K562 (cell line): ENCODE measurements at regions not wholly inside any gene's neighbourhood (a gene's known extent, or its start where the extent isn't known, plus 50 kb on each side); places are given as distances from the start of the nearest gene placed in this dataset.
A peak's percentile ranks its signal among the peaks of the same experiment; 100 is the strongest.

Source experiments
- ATAC-seq: fragments of 200-7000 bp; cut with Tn5 transposase; 3 replicates; pipeline ENCODE4 v1.9.1; 2020; ENCODE audit warnings: moderate library complexity
- BruUV-seq: library from RNA; stranded (reverse); fragments of 400-500 nt; replicated peaks from 2 replicates; lab custom pipeline; 2021; lab: Mats Ljungman, UMichigan
- CTCF ChIA-PET: fragments of 300-600 bp; formaldehyde crosslinking; extraction: SDS; loops from one replicate; lab custom pipeline; 2021; ENCODE audit warnings: low intra/inter-chr PET ratio; lab: Yijun Ruan, JAX
- POLR2A ChIA-PET: fragments of 300-600, 350-650 bp; sonication (Branson Sonifier 250); formaldehyde crosslinking; extraction: SDS; loops from one replicate; lab custom pipeline; 2021; ENCODE audit warnings: antibody characterized with exemption, inconsistent platforms; lab: Yijun Ruan, JAX
- DNase-seq, 4 experiments: peaks; one replicate each; pipeline versions ENCODE4 v3.0.0 to v3.0.0-alpha.2; 2011 to 2018; ENCODE audit warnings: low spot score in 3 of 4, mixed read lengths in 3 of 4; ENCODE audit errors: extremely low read depth in 1 of 4
- FAIRE-seq: peaks from 2 replicates; lab custom pipeline; 2011; peaks lifted over from hg19 to GRCh38; lab: Jason Lieb, UNC
- H2AFZ ChIP-seq: 2 replicates; pipeline ENCODE4 v1.6.0; 2011; ENCODE audit warnings: low read depth, low read length, control low read depth, inconsistent platforms
- H3K27ac ChIP-seq: fragments of 200-600 bp; 3 replicates; pipeline ENCODE4 v1.8.0; 2011; ENCODE audit warnings: low read depth, mild to moderate bottlenecking, control low read depth, inconsistent platforms, low read length, moderate library complexity, mixed read lengths; ENCODE audit errors: extremely low read depth
- H3K27me3 ChIP-seq, 2 experiments: fragments of 300-600 bp in 1 of 2; 2 replicates in 1 of 2; 3 replicates in 1 of 2; pipeline versions ENCODE4 v1.6.0 to v1.8.0; 2011; ENCODE audit warnings: inconsistent platforms in 2 of 2, low read length in 2 of 2, mild to moderate bottlenecking in 1 of 2, mixed read lengths in 1 of 2, moderate library complexity in 1 of 2; ENCODE audit not compliant: control insufficient read depth in 2 of 2, insufficient read depth in 2 of 2
- H3K36me3 ChIP-seq: fragments of 300-600 bp; 3 replicates; pipeline ENCODE4 v1.8.0; 2011; ENCODE audit warnings: mild to moderate bottlenecking, low read length, inconsistent platforms; ENCODE audit not compliant: control insufficient read depth, insufficient read depth
- H3K4me1 ChIP-seq, 2 experiments: fragments of 200-600 bp in 1 of 2; replicated peaks in 1 of 2; 2 replicates in 1 of 2; 3 replicates in 1 of 2; pipeline versions ENCODE4 v1.5.1 to v1.8.0; 2011; ENCODE audit warnings: inconsistent platforms in 2 of 2, low read length in 2 of 2, mild to moderate bottlenecking in 1 of 2, mixed read lengths in 1 of 2, moderate library complexity in 1 of 2; ENCODE audit not compliant: control insufficient read depth in 2 of 2, insufficient read depth in 2 of 2
- H3K4me2 ChIP-seq: 2 replicates; pipeline ENCODE4 v1.6.1; 2011; ENCODE audit warnings: low read length, control low read depth, inconsistent platforms, mixed read lengths; ENCODE audit not compliant: insufficient read depth
- H3K4me3 ChIP-seq: fragments of 200-600 bp; sonication (generic), shearing (Covaris generic); 2 replicates; pipeline ENCODE4 v1.5.1; 2016; ENCODE audit warnings: control low read depth, inconsistent platforms
- H3K79me2 ChIP-seq: fragments of 200-600 bp; 3 replicates; pipeline ENCODE4 v1.8.0; 2011; ENCODE audit warnings: low read length, inconsistent platforms; ENCODE audit not compliant: control insufficient read depth, insufficient read depth
- H3K9ac ChIP-seq, 2 experiments: 2 replicates each; pipeline versions ENCODE4 v1.6.0 to v1.6.1; 2011; ENCODE audit warnings: low read depth in 2 of 2, low read length in 2 of 2, control low read depth in 1 of 2, inconsistent platforms in 1 of 2, mild to moderate bottlenecking in 1 of 2, mixed read lengths in 1 of 2; ENCODE audit not compliant: insufficient read depth in 1 of 2
- H3K9me1 ChIP-seq: one replicate; pipeline ENCODE4 v1.6.0; 2011; ENCODE audit warnings: inconsistent platforms, mild to moderate bottlenecking, low read length, moderate library complexity; ENCODE audit not compliant: control insufficient read depth, insufficient read depth
- H3K9me3 ChIP-seq: replicated peaks from 2 replicates; pipeline ENCODE4 v1.5.1; 2011; ENCODE audit warnings: low read depth, low read length, inconsistent platforms; ENCODE audit not compliant: control insufficient read depth, insufficient read depth
- H4K20me1 ChIP-seq: replicated peaks from 2 replicates; pipeline ENCODE4 v1.6.1; 2011; ENCODE audit warnings: low read length, inconsistent platforms, mixed read lengths; ENCODE audit not compliant: control insufficient read depth, insufficient read depth
- ARID1B ChIP-seq: fragments of 450-650 bp; IDR thresholded peaks from 2 replicates; pipeline ENCODE4 v1.6.1; 2016; ENCODE audit warnings: antibody characterized with exemption, mild to moderate bottlenecking, inconsistent platforms
- CBFA2T3 ChIP-seq: fragments of 450-650 bp; IDR thresholded peaks from 2 replicates; pipeline ENCODE4 v1.6.1; 2017
- ETV1 ChIP-seq: fragments of 450-650 bp; conservative IDR thresholded peaks from 2 replicates; pipeline ENCODE4 v1.6.1; 2016; ENCODE audit warnings: missing genetic modification characterization, control low read depth, low read depth, missing compliant biosample characterization
- KLF13 ChIP-seq: fragments of 450-650 bp; IDR thresholded peaks from 2 replicates; pipeline ENCODE4 v1.6.1; 2016; ENCODE audit warnings: missing genetic modification characterization, low read depth, mild to moderate bottlenecking, missing compliant biosample characterization, moderate library complexity, borderline replicate concordance
- MAFK ChIP-seq: IDR thresholded peaks from 2 replicates; pipeline ENCODE4 v1.6.1; 2011; ENCODE audit warnings: low read length, improper control_type of control experiment
- TAL1 ChIP-seq: fragments of 450-650 bp; IDR thresholded peaks from 2 replicates; pipeline ENCODE4 v1.6.1; 2016; ENCODE audit warnings: mild to moderate bottlenecking
- TCF3 ChIP-seq: sonication (generic); formaldehyde crosslinking; IDR thresholded peaks from 2 replicates; pipeline ENCODE4 v1.4.0; 2020; ENCODE audit warnings: mild to moderate bottlenecking, missing genetic modification reagents
- TEAD4 ChIP-seq, 2 experiments: sonication (generic) in 1 of 2; formaldehyde crosslinking in 1 of 2; IDR thresholded peaks; 2 replicates each; pipeline versions ENCODE4 v1.6.1 to v1.8.0; 2012 to 2022; ENCODE audit warnings: borderline replicate concordance in 1 of 2, inconsistent platforms in 1 of 2, low read length in 1 of 2, mild to moderate bottlenecking in 1 of 2, missing genetic modification reagents in 1 of 2
- TRIM28 ChIP-seq: fragments of 450-650 bp; IDR thresholded peaks from 2 replicates; pipeline ENCODE4 v1.6.1; 2017
- ZNF280A ChIP-seq: fragments of 450-650 bp; IDR thresholded peaks from 2 replicates; pipeline ENCODE4 v1.6.1; 2018; ENCODE audit warnings: mild to moderate bottlenecking, low read depth; ENCODE audit not compliant: partially characterized antibody
- ZNF41 ChIP-seq: fragments of 250-450 bp; sonication (Bioruptor Pico); conservative IDR thresholded peaks from 2 replicates; pipeline ENCODE4 v1.4.0; 2020; ENCODE audit warnings: mild to moderate bottlenecking
- WGBS: fragments of 100-300 bp; shearing (Covaris generic); methylation state at CpG from one replicate; pipeline ENCODE4 v1.1.6; 2016; ENCODE audit warnings: low coverage, mixed read lengths; ENCODE audit not compliant: insufficient coverage; ENCODE audit errors: missing lambda C conversion rate; 5-methylcytosine and 5-hydroxymethylcytosine counted together
- in situ Hi-C: fragments of 300-500 bp; cut with MboI; formaldehyde crosslinking; loops from 4 replicates; pipeline ENCODE4 v1.15.0; 2018; ENCODE audit warnings: inconsistent platforms, mixed read lengths
- intact Hi-C: fragments of 100-400 bp; cut with micrococcal nuclease; formaldehyde crosslinking; loops from 2 replicates; pipeline ENCODE4 v1.14.2; 2022

- TF ChIP-seq TAL1, result peak; percentile 65
- TF ChIP-seq MAFK, result no peak
- no peak for TF ChIP-seq ZNF41 (CRISPR knock-in tag)
- 0 out of 2 replicates have a peak, but pooled peaks have one; percentile 16 for TF ChIP-seq TCF3 (CRISPR knock-in tag)
- peak; percentile 61 for TF ChIP-seq CBFA2T3
- TF ChIP-seq ARID1B, result peak; percentile 52; the same call in 1 of the 2 replicates
- TF ChIP-seq TRIM28, result no peak
- TF ChIP-seq ZNF280A, result no peak
- TF ChIP-seq ETV1 (tag), result no peak
- peak; percentile 32; the same call in 1 of the 2 replicates for TF ChIP-seq TEAD4 (IDR thresholded peaks at IDR 0.05; ENCODE audit: low read length)
- TF ChIP-seq TEAD4 (CRISPR knock-in tag; IDR thresholded peaks at IDR 0.05; ENCODE audit: borderline replicate concordance), result no peak
- TF ChIP-seq KLF13, result no peak
- peaks cover 0 to 3% of the 10 kb centered on the region in 2 experiments; a peak in 1 of 5 replicates for H3K27me3 ChIP-seq
- H3K9me3 ChIP-seq, result no peaks in the 10 kb centered on the region
- WGBS, result 2% methylated on average over 12 of the region's 12 CpGs
- H4K20me1 ChIP-seq, result no peaks in the 10 kb centered on the region
- no peak overlapping the region for H3K4me2 ChIP-seq
- H2AFZ ChIP-seq, result no peak overlapping the region
- in situ Hi-C loops (loop anchor here (25.0 kb wide), 1 partner anchor 370 kb away; no protein-coding TSS in a partner anchor), intact Hi-C loops (no loop called here)
- ChIA-PET CTCF (no interaction called here), POLR2A (interaction anchor here (0.6 to 0.8 kb wide), 3 partner anchors 9 to 202 kb away, joined by 3 read pairs; no protein-coding TSS in a partner anchor)
- H3K79me2 ChIP-seq, result no peaks in the 10 kb centered on the region
- no peak overlapping the region for H3K4me3 ChIP-seq
- ATAC-seq, result no peak
- no peaks in the 10 kb centered on the region for H3K9me1 ChIP-seq
- peak in 1 of 4 experiments; percentile 6 for DNase-seq
- no peaks in the 10 kb centered on the region for H3K4me1 ChIP-seq
- no peaks in the 10 kb centered on the region for H3K36me3 ChIP-seq
- no peak for FAIRE-seq
- no peak overlapping the region for H3K27ac ChIP-seq
- no peak overlapping the region for H3K9ac ChIP-seq
- BruUV-seq, result no TSS peak
Observed at GRCh38 chr16:5607169-5607568, 509.6 kb upstream of the EEF2KMT start.
